GM13977 (cell line): ENCODE measurements at regions not wholly inside any gene's neighbourhood (a gene's known extent, or its start where the extent isn't known, plus 50 kb on each side); places are given as distances from the start of the nearest gene placed in this dataset.

Experiments used
- DNase-seq: peaks from one replicate; pipeline ENCODE4 v3.0.0; 2012; ENCODE audit warnings: low spot score
- CTCF ChIP-seq: IDR thresholded peaks from 2 replicates; pipeline ENCODE4 v1.5.1; 2012; ENCODE audit warnings: mild to moderate bottlenecking, control low read depth; ENCODE audit not compliant: insufficient read depth; ENCODE audit errors: extremely low read depth, missing control alignments
- in situ Hi-C: fragments of 300-500 bp; cut with MboI; formaldehyde crosslinking; loops from one replicate; pipeline ENCODE4 v1.12.0; 2022; ENCODE audit warnings: low sequenced_read_pairs, low pct_unique_long_range_greater_than_20kb, mixed read lengths, inconsistent platforms; ENCODE audit not compliant: unreplicated experiment

GRCh38 chr19:30087381-30088138 is 145.5 kb downstream of the URI1 start:
- in situ Hi-C loops = no loop called here
- DNase-seq = no peak
- no peak for TF ChIP-seq CTCF

GRCh38 chr19:30088567-30088966 is 146.5 kb downstream of the URI1 start:
- TF ChIP-seq CTCF = no peak
- in situ Hi-C loops = no loop called here
- no peak for DNase-seq

- TF ChIP-seq CTCF = no peak
- in situ Hi-C loops = no loop called here
- DNase-seq = no peak
Observed at GRCh38 chr19:30089086-30089665, 147.1 kb downstream of the URI1 start.

- no peak for DNase-seq
- in situ Hi-C loops = no loop called here
- no peak for TF ChIP-seq CTCF
Observed at GRCh38 chr19:30090476-30090875, 148.4 kb downstream of the URI1 start.

GRCh38 chr19:30090963-30091362 is 148.9 kb downstream of the URI1 start:
- DNase-seq = no peak
- no peak for TF ChIP-seq CTCF
- in situ Hi-C loops = no loop called here

GRCh38 chr19:30091456-30091855 is 149.4 kb downstream of the URI1 start:
- no peak for TF ChIP-seq CTCF

More at GRCh38 chr19:30091456-30091855, 149.4 kb downstream of the URI1 start:
- no peak for DNase-seq
- in situ Hi-C loops = no loop called here
